ENCODE measurements at regions not wholly inside any gene's neighbourhood (a gene's known extent, or its start where the extent isn't known, plus 50 kb on each side); places are given as distances from the start of the nearest gene placed in this dataset.

- H3K9me3 ChIP-seq, result no peaks in the 10 kb centered on the region
- H3K4me3 ChIP-seq, result no peak overlapping the region
- peaks cover 0 to 59% (median 0%) of the 10 kb centered on the region in 4 donors for H3K27me3 ChIP-seq
- TF ChIP-seq POLR2A (IDR thresholded peaks at IDR 0.05; ENCODE audit: low read depth) (no peak), EP300 (IDR thresholded peaks at IDR 0.05) (no peak), CTCF (IDR thresholded peaks at IDR 0.05) (no peak), POLR2AphosphoS5 (IDR thresholded peaks at IDR 0.05) (no peak)
- H3K4me1 ChIP-seq, result peaks cover 0 to 10% (median 9%) of the 10 kb centered on the region in 4 donors
- intact Hi-C loops (cut with DNase I), result no loop called here
- H3K27ac ChIP-seq (replicated peaks in 1 of 4), result no peak overlapping the region
- WGBS, result 67% methylated on average over 12 of the region's 13 CpGs
- H3K36me3 ChIP-seq, result no peaks in the 10 kb centered on the region
- DNase-seq (ENCODE audit: extremely low spot score), result no peak
These were observed 110.7 kb upstream of the LRPAP1 start for GRCh38 chr4:3642806-3643517.

GRCh38 chr4:3642056-3642630 is 109.9 kb upstream of the LRPAP1 start:
- Histone ChIP-seq H3K9me3 (no peaks in the 10 kb centered on the region), H3K27me3 (peaks cover 0 to 64% (median 0%) of the 10 kb centered on the region in 4 donors), H3K4me3 (no peak overlapping the region), H3K27ac (replicated peaks in 1 of 4) (no peak overlapping the region), H3K36me3 (no peaks in the 10 kb centered on the region), H3K4me1 (peaks cover 0 to 10% (median 9%) of the 10 kb centered on the region in 4 donors)
- no peak for DNase-seq (ENCODE audit: extremely low spot score)
- no peak for TF ChIP-seq POLR2AphosphoS5 (IDR thresholded peaks at IDR 0.05)
- TF ChIP-seq POLR2A (IDR thresholded peaks at IDR 0.05; ENCODE audit: low read depth), result no peak
- no peak for TF ChIP-seq CTCF (IDR thresholded peaks at IDR 0.05)
- WGBS, result 95% methylated on average over 66 of the region's 66 CpGs
- intact Hi-C loops (cut with DNase I), result no loop called here

- Histone ChIP-seq H3K36me3 (no peaks in the 10 kb centered on the region), H3K4me1 (peaks cover 0 to 10% (median 9%) of the 10 kb centered on the region in 4 donors), H3K27ac (replicated peaks in 1 of 4) (no peak overlapping the region), H3K27me3 (peaks cover 0 to 64% (median 0%) of the 10 kb centered on the region in 4 donors), H3K9me3 (no peaks in the 10 kb centered on the region), H3K4me3 (no peak overlapping the region)
- no peak for DNase-seq (ENCODE audit: extremely low spot score)
- TF ChIP-seq POLR2AphosphoS5 (IDR thresholded peaks at IDR 0.05) (no peak), EP300 (IDR thresholded peaks at IDR 0.05) (no peak), CTCF (IDR thresholded peaks at IDR 0.05) (no peak), POLR2A (IDR thresholded peaks at IDR 0.05; ENCODE audit: low read depth) (no peak)
- intact Hi-C loops (cut with DNase I), result no loop called here
- 85% methylated on average over 12 of the region's 12 CpGs for WGBS
These were observed 109.3 kb upstream of the LRPAP1 start for GRCh38 chr4:3641501-3641900.

GRCh38 chr4:3640587-3640962 is 108.4 kb upstream of the LRPAP1 start:
- Histone ChIP-seq H3K27me3 (peaks cover 0 to 65% (median 0%) of the 10 kb centered on the region in 4 donors), H3K9me3 (no peaks in the 10 kb centered on the region), H3K27ac (replicated peaks in 1 of 4) (no peak overlapping the region), H3K4me1 (peaks cover 0 to 7% (median 4%) of the 10 kb centered on the region in 4 donors), H3K4me3 (no peak overlapping the region), H3K36me3 (no peaks in the 10 kb centered on the region)
- no peak for DNase-seq (ENCODE audit: extremely low spot score)
- intact Hi-C loops (cut with DNase I), result no loop called here
- no peak for TF ChIP-seq EP300 (IDR thresholded peaks at IDR 0.05)
- no peak for TF ChIP-seq CTCF (IDR thresholded peaks at IDR 0.05)
- TF ChIP-seq POLR2A (IDR thresholded peaks at IDR 0.05; ENCODE audit: low read depth), result no peak
- TF ChIP-seq POLR2AphosphoS5 (IDR thresholded peaks at IDR 0.05), result no peak
- WGBS, result 55% methylated on average over 15 of the region's 15 CpGs
